Activated T-cell treated with anti-CD3 and anti-CD28 coated beads for 48 hours (primary cell): ENCODE measurements at regions not wholly inside any gene's neighbourhood (a gene's known extent, or its start where the extent isn't known, plus 50 kb on each side); places are given as distances from the start of the nearest gene placed in this dataset.

ENCODE experiments used
- DNase-seq: peaks from one replicate; pipeline ENCODE4 v3.0.0-alpha.2; 2020; ENCODE audit warnings: low read depth

DNA sequence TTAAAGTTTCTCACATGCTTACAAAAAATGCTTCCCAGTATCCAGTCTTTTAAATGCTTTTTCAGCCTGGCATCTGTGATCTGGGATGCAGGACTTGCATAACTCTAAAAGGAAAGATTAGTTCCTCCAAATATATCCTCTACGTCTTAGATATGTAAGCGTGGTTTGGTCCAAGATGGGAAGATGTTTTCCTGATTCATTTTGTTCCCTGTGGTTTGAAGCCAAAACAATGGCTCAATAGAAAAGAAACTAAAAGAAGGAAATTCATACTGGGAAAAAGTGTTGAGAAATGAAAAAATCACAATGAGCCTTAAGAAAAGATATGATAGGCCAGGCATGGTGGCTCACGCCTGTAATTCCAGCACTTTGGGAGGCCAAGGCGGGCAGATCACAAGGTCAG is 1002.8 kb downstream of the NAALADL2 start:
- no peak for DNase-seq
